Fibroblast of skin of left biceps (primary cell): ENCODE measurements at regions not wholly inside any gene's neighbourhood (a gene's known extent, or its start where the extent isn't known, plus 50 kb on each side); places are given as distances from the start of the nearest gene placed in this dataset.

ENCODE experiments used
- DNase-seq, 2 experiments: peaks; one replicate each; pipeline ENCODE4 v3.0.0-alpha.2; 2013; ENCODE audit warnings: low read depth in 2 of 2

GRCh38 chr1:22350171-22350923 lies 101.3 kb upstream of the ZBTB40 start:
- DNase-seq = no peak

- no peak for DNase-seq
Measured at GRCh38 chr1:22350924-22351767, 100.5 kb upstream of the ZBTB40 start.

GRCh38 chr1:22351768-22352080 lies 99.9 kb upstream of the ZBTB40 start:
- no peak for DNase-seq

GRCh38 chr1:22352355-22352754 lies 99.3 kb upstream of the ZBTB40 start:
- no peak for DNase-seq

- DNase-seq = no peak
Measured at GRCh38 chr1:22352896-22353295, 98.8 kb upstream of the ZBTB40 start.

- DNase-seq = no peak
Measured at GRCh38 chr1:22359427-22359826, 92.2 kb upstream of the ZBTB40 start.

- no peak for DNase-seq
Measured at GRCh38 chr1:22362626-22363402, 88.8 kb upstream of the ZBTB40 start.

GRCh38 chr1:22363403-22364325 lies 88.0 kb upstream of the ZBTB40 start:
- no peak for DNase-seq

- DNase-seq = no peak
Measured at GRCh38 chr1:22364326-22364650, 87.4 kb upstream of the ZBTB40 start.

GRCh38 chr1:22364764-22365163 lies 86.9 kb upstream of the ZBTB40 start:
- no peak for DNase-seq

GRCh38 chr1:22365331-22366295 lies 86.0 kb upstream of the ZBTB40 start:
- DNase-seq = no peak

GRCh38 chr1:22366346-22366745 lies 85.3 kb upstream of the ZBTB40 start:
- no peak for DNase-seq

- DNase-seq = no peak
Measured at GRCh38 chr1:22368125-22368524, 83.5 kb upstream of the ZBTB40 start.

GRCh38 chr1:22369294-22370189 lies 82.1 kb upstream of the ZBTB40 start:
- no peak for DNase-seq

GRCh38 chr1:22370190-22370498 lies 81.5 kb upstream of the ZBTB40 start:
- DNase-seq = no peak

- no peak for DNase-seq
Measured at GRCh38 chr1:22371408-22371807, 80.2 kb upstream of the ZBTB40 start.

GRCh38 chr1:22373252-22373651 lies 78.4 kb upstream of the ZBTB40 start:
- DNase-seq = no peak

GRCh38 chr1:22374001-22374400 lies 77.7 kb upstream of the ZBTB40 start:
- no peak for DNase-seq

- no peak for DNase-seq
Measured at GRCh38 chr1:22375601-22376000, 76.0 kb upstream of the ZBTB40 start.

GRCh38 chr1:22376001-22376400 lies 75.7 kb upstream of the ZBTB40 start:
- DNase-seq = no peak
